Neuronal stem cell (in vitro differentiated cells): ENCODE measurements at regions not wholly inside any gene's neighbourhood (a gene's known extent, or its start where the extent isn't known, plus 50 kb on each side); places are given as distances from the start of the nearest gene placed in this dataset.

Experiments
- DNase-seq: peaks from one replicate; pipeline ENCODE4 v3.0.0-alpha.2; 2013; ENCODE audit warnings: low spot score
- H2AFZ ChIP-seq: one replicate; pipeline ENCODE4 v1.6.1; 2013; ENCODE audit warnings: mild to moderate bottlenecking, low read length, inconsistent platforms
- H2AK5ac ChIP-seq: 2 replicates; pipeline ENCODE4 v1.6.1; 2013; ENCODE audit warnings: low read depth, mild to moderate bottlenecking, inconsistent platforms, low read length, moderate library complexity, mixed read lengths
- H2BK120ac ChIP-seq: 2 replicates; pipeline ENCODE4 v1.6.1; 2013; ENCODE audit warnings: low read depth, mild to moderate bottlenecking, inconsistent platforms, low read length, moderate library complexity, mixed read lengths
- H2BK12ac ChIP-seq: one replicate; pipeline ENCODE4 v1.6.1; 2013; ENCODE audit warnings: low read length, inconsistent platforms
- H2BK15ac ChIP-seq: 2 replicates; pipeline ENCODE4 v1.6.1; 2013; ENCODE audit warnings: mild to moderate bottlenecking, low read length, inconsistent platforms, mixed read lengths
- H2BK5ac ChIP-seq: one replicate; pipeline ENCODE4 v1.6.1; 2013; ENCODE audit warnings: inconsistent platforms, mild to moderate bottlenecking, low read length, moderate library complexity
- H3K14ac ChIP-seq: one replicate; pipeline ENCODE4 v1.6.1; 2013; ENCODE audit warnings: low read length, inconsistent platforms
- H3K18ac ChIP-seq: 2 replicates; pipeline ENCODE4 v1.6.1; 2013; ENCODE audit warnings: low read length, inconsistent platforms
- H3K23ac ChIP-seq: 2 replicates; pipeline ENCODE4 v1.6.1; 2013; ENCODE audit warnings: low read depth, mild to moderate bottlenecking, mixed read lengths, low read length, inconsistent platforms; ENCODE audit not compliant: poor library complexity
- H3K27ac ChIP-seq: replicated peaks from 3 replicates; pipeline ENCODE4 v1.5.1; 2013; ENCODE audit warnings: low read length, inconsistent platforms
- H3K27me3 ChIP-seq, 3 experiments: 2 replicates each; pipeline ENCODE4 v1.6.1; 2013; ENCODE audit warnings: low read length in 3 of 3, mild to moderate bottlenecking in 2 of 3, inconsistent platforms in 1 of 3, low read depth in 1 of 3, mixed read lengths in 1 of 3, moderate library complexity in 1 of 3; ENCODE audit not compliant: control insufficient read depth in 3 of 3, insufficient read depth in 3 of 3
- H3K36me3 ChIP-seq, 2 donors: replicated peaks in 1 of 2; 2 replicates each; pipeline ENCODE4 v1.6.1; 2013; ENCODE audit warnings: low read length in 2 of 2; ENCODE audit not compliant: control insufficient read depth in 2 of 2, insufficient read depth in 2 of 2
- H3K4ac ChIP-seq: 2 replicates; pipeline ENCODE4 v1.6.1; 2013; ENCODE audit warnings: inconsistent platforms, mild to moderate bottlenecking, low read length, moderate library complexity
- H3K4me1 ChIP-seq, 2 donors: 1 replicate in 1 of 2; 2 replicates in 1 of 2; pipeline ENCODE4 v1.6.1; 2013; ENCODE audit warnings: low read length in 2 of 2, low read depth in 1 of 2; ENCODE audit not compliant: control insufficient read depth in 2 of 2, insufficient read depth in 1 of 2
- H3K4me2 ChIP-seq: one replicate; pipeline ENCODE4 v1.6.1; 2013; ENCODE audit warnings: mild to moderate bottlenecking, low read length, inconsistent platforms; ENCODE audit not compliant: insufficient read depth, poor library complexity, severe bottlenecking
- H3K4me3 ChIP-seq, 2 donors: 2 replicates each; pipeline ENCODE4 v1.5.1; 2013; ENCODE audit warnings: low read length in 2 of 2, mild to moderate bottlenecking in 2 of 2, inconsistent platforms in 1 of 2, moderate library complexity in 1 of 2
- H3K79me1 ChIP-seq: one replicate; pipeline ENCODE4 v1.6.1; 2013; ENCODE audit warnings: low read depth, mild to moderate bottlenecking, inconsistent platforms, low read length, moderate library complexity
- H3K9ac ChIP-seq: one replicate; pipeline ENCODE4 v1.6.1; 2013; ENCODE audit warnings: mild to moderate bottlenecking, low read depth, low read length, inconsistent platforms; ENCODE audit not compliant: poor library complexity
- H3K9me3 ChIP-seq, 2 donors: replicated peaks in 1 of 2; 2 replicates each; pipeline versions ENCODE3 to v1.6.1; 2013; ENCODE audit warnings: low read length in 2 of 2, mild to moderate bottlenecking in 2 of 2, inconsistent platforms in 1 of 2, low read depth in 1 of 2, mixed read lengths in 1 of 2, moderate library complexity in 1 of 2; ENCODE audit not compliant: control insufficient read depth in 2 of 2, insufficient read depth in 1 of 2
- H4K8ac ChIP-seq: one replicate; pipeline ENCODE4 v1.6.1; 2013; ENCODE audit warnings: low read depth, mild to moderate bottlenecking, inconsistent platforms, low read length, moderate library complexity
- H4K91ac ChIP-seq: one replicate; pipeline ENCODE4 v1.6.1; 2013; ENCODE audit warnings: low read length, low read depth, mild to moderate bottlenecking, inconsistent platforms; ENCODE audit not compliant: poor library complexity
- WGBS, 2 donors: extraction: QIAGEN DNeasy Blood & Tissue Kit; methylation state at CpG; one replicate each; pipeline ENCODE4 v1.1.7; 2013; ENCODE audit warnings: missing lambda C conversion rate in 2 of 2, mixed read lengths in 1 of 2; ENCODE audit not compliant: insufficient read length in 2 of 2, insufficient replicate concordance in 1 of 2; ENCODE audit errors: extremely low coverage in 2 of 2; 5-methylcytosine and 5-hydroxymethylcytosine counted together

GRCh38 chrY:12552471-12553283, 148.4 kb upstream of the USP9Y start:
- Histone ChIP-seq H2BK15ac (no peak overlapping the region), H2AK5ac (no peak overlapping the region), H3K4me1 (no peaks in the 10 kb centered on the region), H3K27me3 (no peaks in the 10 kb centered on the region), H4K91ac (no peak overlapping the region), H3K9ac (no peak overlapping the region), H3K4me2 (no peak overlapping the region), H3K23ac (no peak overlapping the region), H3K27ac (no peak overlapping the region), H3K4me3 (no peak overlapping the region), H2AFZ (no peak overlapping the region), H4K8ac (no peak overlapping the region), H3K14ac (no peak overlapping the region), H3K9me3 (no peaks in the 10 kb centered on the region), H2BK120ac (no peak overlapping the region), H2BK12ac (no peak overlapping the region), H3K36me3 (no peaks in the 10 kb centered on the region), H3K18ac (no peak overlapping the region), H3K4ac (no peak overlapping the region), H3K79me1 (no peaks in the 10 kb centered on the region), H2BK5ac (no peak overlapping the region)
- DNase-seq = no peak
- no CpG with 5 or more reads among the region's 4 CpGs for WGBS, 2 donors

DNA sequence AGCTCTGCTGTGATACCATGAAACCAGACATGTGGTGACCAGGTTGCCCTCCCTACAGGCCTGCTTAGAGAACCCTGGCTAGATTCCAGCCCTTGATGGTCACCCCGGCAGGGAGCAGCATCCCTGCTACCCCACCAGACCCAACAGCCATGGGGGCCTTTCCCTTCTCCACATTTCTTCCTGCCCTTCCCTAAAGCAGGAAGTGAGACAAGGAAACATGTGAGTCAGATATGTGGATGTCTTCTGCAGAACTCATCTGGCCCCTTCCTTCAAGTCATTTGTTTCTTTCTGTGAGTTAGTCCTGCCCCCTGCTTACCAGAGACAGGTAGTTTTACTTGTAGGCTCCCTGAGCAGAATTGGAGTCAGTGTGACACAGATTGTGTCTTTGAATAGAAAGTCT, 147.1 kb upstream of the USP9Y start:
- H2AFZ ChIP-seq = no peak overlapping the region
- H3K36me3 ChIP-seq = no peaks in the 10 kb centered on the region
- no peaks in the 10 kb centered on the region for H3K79me1 ChIP-seq
- H3K27me3 ChIP-seq = no peaks in the 10 kb centered on the region
- H3K4me2 ChIP-seq = no peak overlapping the region
- no peak overlapping the region for H3K14ac ChIP-seq
- H3K4me3 ChIP-seq = no peak overlapping the region
- no peak overlapping the region for H3K27ac ChIP-seq
- no peaks in the 10 kb centered on the region for H3K4me1 ChIP-seq
- no peak overlapping the region for H3K4ac ChIP-seq
- no peak overlapping the region for H2AK5ac ChIP-seq
- H3K9me3 ChIP-seq = no peaks in the 10 kb centered on the region
- H2BK12ac ChIP-seq = no peak overlapping the region
- no peak overlapping the region for H3K9ac ChIP-seq
- no peak overlapping the region for H4K8ac ChIP-seq
- H2BK5ac ChIP-seq = no peak overlapping the region
- H2BK120ac ChIP-seq = no peak overlapping the region
- H4K91ac ChIP-seq = no peak overlapping the region
- WGBS, 2 donors = no CpG with 5 or more reads among the region's 1 CpG
- H2BK15ac ChIP-seq = no peak overlapping the region
- H3K18ac ChIP-seq = no peak overlapping the region
- DNase-seq = no peak
- H3K23ac ChIP-seq = no peak overlapping the region

DNA sequence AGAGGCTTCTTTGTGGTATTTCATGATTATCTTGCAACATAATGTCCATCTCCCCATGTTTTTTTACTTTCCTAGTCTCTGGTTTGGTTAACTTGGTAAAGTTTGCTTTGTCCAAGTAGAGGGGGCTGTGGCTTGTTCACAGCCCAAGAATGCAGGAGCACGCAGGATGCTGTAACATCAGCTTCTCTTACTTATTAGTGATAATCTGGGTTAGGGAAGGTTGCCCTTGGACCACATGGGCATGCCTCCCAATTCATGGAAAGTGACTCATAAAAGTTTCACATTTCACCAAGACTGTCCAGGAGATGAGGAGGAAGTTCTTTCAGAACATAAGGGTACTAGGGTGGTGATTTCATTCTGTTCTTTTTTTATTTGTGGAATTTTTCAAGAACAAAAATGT, 146.0 kb upstream of the USP9Y start:
- Histone ChIP-seq H3K27me3 (no peaks in the 10 kb centered on the region), H2AK5ac (no peak overlapping the region), H3K4me1 (no peaks in the 10 kb centered on the region), H3K36me3 (no peaks in the 10 kb centered on the region), H2BK120ac (no peak overlapping the region), H3K4ac (no peak overlapping the region), H2AFZ (no peak overlapping the region), H2BK15ac (no peak overlapping the region), H3K9me3 (no peaks in the 10 kb centered on the region), H3K79me1 (no peaks in the 10 kb centered on the region), H3K18ac (no peak overlapping the region), H3K4me2 (no peak overlapping the region), H4K91ac (no peak overlapping the region), H3K14ac (no peak overlapping the region), H2BK12ac (no peak overlapping the region), H3K4me3 (no peak overlapping the region), H3K27ac (no peak overlapping the region), H3K23ac (no peak overlapping the region), H4K8ac (no peak overlapping the region), H2BK5ac (no peak overlapping the region), H3K9ac (no peak overlapping the region)
- no peak for DNase-seq
- WGBS, 2 donors = no CpG with 5 or more reads among the region's 1 CpG

- no peak overlapping the region for H2BK5ac ChIP-seq
- DNase-seq = no peak
- H4K8ac ChIP-seq = no peak overlapping the region
- H2BK12ac ChIP-seq = no peak overlapping the region
- no peaks in the 10 kb centered on the region for H3K9me3 ChIP-seq
- no peaks in the 10 kb centered on the region for H3K27me3 ChIP-seq
- no peaks in the 10 kb centered on the region for H3K4me1 ChIP-seq
- H2BK120ac ChIP-seq = no peak overlapping the region
- no peak overlapping the region for H3K27ac ChIP-seq
- WGBS, 2 donors = no CpG with 5 or more reads among the region's 4 CpGs
- no peak overlapping the region for H3K23ac ChIP-seq
- H3K79me1 ChIP-seq = no peaks in the 10 kb centered on the region
- no peak overlapping the region for H2AK5ac ChIP-seq
- H3K4me3 ChIP-seq = no peak overlapping the region
- H2BK15ac ChIP-seq = no peak overlapping the region
- no peak overlapping the region for H3K14ac ChIP-seq
- no peak overlapping the region for H4K91ac ChIP-seq
- no peak overlapping the region for H2AFZ ChIP-seq
- no peak overlapping the region for H3K4me2 ChIP-seq
- no peak overlapping the region for H3K4ac ChIP-seq
- no peak overlapping the region for H3K9ac ChIP-seq
- no peak overlapping the region for H3K18ac ChIP-seq
- H3K36me3 ChIP-seq = no peaks in the 10 kb centered on the region
These were observed 142.0 kb upstream of the USP9Y start for GRCh38 chrY:12559007-12559406.
